DND-41 (cell line): ENCODE measurements at regions not wholly inside any gene's neighbourhood (a gene's known extent, or its start where the extent isn't known, plus 50 kb on each side); places are given as distances from the start of the nearest gene placed in this dataset.

Experiments used
- ATAC-seq: fragments of 200-7000 bp; cut with Tn5 transposase; 3 replicates; pipeline ENCODE4 v1.9.1; 2021; ENCODE audit warnings: low read depth; ENCODE audit not compliant: insufficient read depth
- DNase-seq: peaks from one replicate; pipeline ENCODE4 v3.0.0-alpha.2; 2020
- H2AFZ ChIP-seq: 2 replicates; pipeline ENCODE4 v1.6.0; 2012; ENCODE audit warnings: low read depth, low read length
- H3K27ac ChIP-seq: 2 replicates; pipeline ENCODE4 v1.5.1; 2012; ENCODE audit warnings: low read length, inconsistent platforms
- H3K27me3 ChIP-seq: fragments of 200-600 bp; sonication (generic); 2 replicates; pipeline ENCODE4 v1.6.0; 2012; ENCODE audit warnings: low read length, mild to moderate bottlenecking, inconsistent platforms; ENCODE audit not compliant: insufficient read depth, poor library complexity
- H3K36me3 ChIP-seq: 2 replicates; pipeline ENCODE4 v1.5.1; 2012; ENCODE audit warnings: low read length, inconsistent platforms; ENCODE audit not compliant: insufficient read depth
- H3K4me1 ChIP-seq: 2 replicates; pipeline ENCODE4 v1.5.1; 2012; ENCODE audit warnings: mild to moderate bottlenecking, low read length; ENCODE audit not compliant: insufficient read depth
- H3K4me2 ChIP-seq: 2 replicates; pipeline ENCODE4 v1.6.0; 2012; ENCODE audit warnings: mild to moderate bottlenecking, moderate library complexity, low read length, inconsistent platforms; ENCODE audit not compliant: insufficient read depth
- H3K4me3 ChIP-seq, 2 experiments: fragments of 200-600 bp in 1 of 2; shearing (Covaris generic) in 1 of 2; 2 replicates each; pipeline ENCODE4 v1.5.1; 2012 to 2016; ENCODE audit warnings: inconsistent platforms in 2 of 2, low read length in 2 of 2, mild to moderate bottlenecking in 2 of 2, low read depth in 1 of 2, moderate library complexity in 1 of 2
- H3K79me2 ChIP-seq: 2 replicates; pipeline ENCODE4 v1.6.0; 2012; ENCODE audit warnings: low read length, inconsistent platforms; ENCODE audit not compliant: insufficient read depth
- H3K9ac ChIP-seq: 2 replicates; pipeline ENCODE4 v1.6.0; 2012; ENCODE audit warnings: low read depth, mild to moderate bottlenecking, inconsistent platforms, low read length, moderate library complexity
- H3K9me3 ChIP-seq: 2 replicates; pipeline ENCODE4 v1.5.1; 2012; ENCODE audit warnings: low read length, moderate library complexity, mild to moderate bottlenecking, inconsistent platforms; ENCODE audit not compliant: insufficient read depth, severe bottlenecking
- H4K20me1 ChIP-seq: 2 replicates; pipeline ENCODE4 v1.6.0; 2012; ENCODE audit warnings: low read length; ENCODE audit not compliant: insufficient read depth
- CTCF ChIP-seq: IDR thresholded peaks from 2 replicates; pipeline ENCODE4 v1.5.1; 2012; ENCODE audit warnings: borderline replicate concordance, low read length, moderate library complexity, mild to moderate bottlenecking; ENCODE audit not compliant: poor library complexity, severe bottlenecking; ENCODE audit errors: extremely low read depth
- EZH2 ChIP-seq: IDR thresholded peaks from 3 replicates; pipeline ENCODE4 v1.6.1; 2012; ENCODE audit warnings: borderline replicate concordance, low read depth, mild to moderate bottlenecking, moderate library complexity, low read length, inconsistent platforms; ENCODE audit not compliant: severe bottlenecking

GRCh38 chr12:5377997-5378592 is 53.8 kb upstream of the NTF3 start:
- no peaks in the 10 kb centered on the region for H3K27me3 ChIP-seq
- no peak overlapping the region for H2AFZ ChIP-seq
- DNase-seq (no peak), ATAC-seq (no peak)
- TF ChIP-seq CTCF (no peak), EZH2 (no peak)
- H3K9me3 ChIP-seq, result no peaks in the 10 kb centered on the region
- no peaks in the 10 kb centered on the region for H3K79me2 ChIP-seq
- H3K9ac ChIP-seq, result no peak overlapping the region
- no peaks in the 10 kb centered on the region for H3K4me1 ChIP-seq
- no peaks in the 10 kb centered on the region for H4K20me1 ChIP-seq
- H3K36me3 ChIP-seq, result no peaks in the 10 kb centered on the region
- no peak overlapping the region for H3K4me3 ChIP-seq
- H3K27ac ChIP-seq, result no peak overlapping the region
- H3K4me2 ChIP-seq, result no peak overlapping the region

GRCh38 chr12:5379749-5380496 is 52.0 kb upstream of the NTF3 start:
- no peak overlapping the region for H3K4me3 ChIP-seq
- DNase-seq, result no peak
- no peaks in the 10 kb centered on the region for H4K20me1 ChIP-seq
- ATAC-seq, result no peak
- TF ChIP-seq EZH2 (no peak), CTCF (no peak)
- no peak overlapping the region for H3K9ac ChIP-seq
- H3K4me2 ChIP-seq, result no peak overlapping the region
- no peaks in the 10 kb centered on the region for H3K79me2 ChIP-seq
- H3K4me1 ChIP-seq, result no peaks in the 10 kb centered on the region
- H3K36me3 ChIP-seq, result no peaks in the 10 kb centered on the region
- peaks cover 4% of the 10 kb centered on the region for H3K27me3 ChIP-seq
- H3K9me3 ChIP-seq, result no peaks in the 10 kb centered on the region
- H2AFZ ChIP-seq, result no peak overlapping the region
- H3K27ac ChIP-seq, result no peak overlapping the region
